Stimulated activated CD4-positive, alpha-beta T cell treated with anti-CD3 and anti-CD28 coated beads, Interleukin-2, amount 100 ng/mL, for 48 hours (primary cell): ENCODE measurements at regions not wholly inside any gene's neighbourhood (a gene's known extent, or its start where the extent isn't known, plus 50 kb on each side); places are given as distances from the start of the nearest gene placed in this dataset.

Source experiments
- DNase-seq, 2 donors: peaks; one replicate each; pipeline ENCODE4 v3.0.0-alpha.2; 2020

- no peak for DNase-seq
Measured at GRCh38 chr12:19964549-19964948, 403.8 kb upstream of the PDE3A start.

DNA sequence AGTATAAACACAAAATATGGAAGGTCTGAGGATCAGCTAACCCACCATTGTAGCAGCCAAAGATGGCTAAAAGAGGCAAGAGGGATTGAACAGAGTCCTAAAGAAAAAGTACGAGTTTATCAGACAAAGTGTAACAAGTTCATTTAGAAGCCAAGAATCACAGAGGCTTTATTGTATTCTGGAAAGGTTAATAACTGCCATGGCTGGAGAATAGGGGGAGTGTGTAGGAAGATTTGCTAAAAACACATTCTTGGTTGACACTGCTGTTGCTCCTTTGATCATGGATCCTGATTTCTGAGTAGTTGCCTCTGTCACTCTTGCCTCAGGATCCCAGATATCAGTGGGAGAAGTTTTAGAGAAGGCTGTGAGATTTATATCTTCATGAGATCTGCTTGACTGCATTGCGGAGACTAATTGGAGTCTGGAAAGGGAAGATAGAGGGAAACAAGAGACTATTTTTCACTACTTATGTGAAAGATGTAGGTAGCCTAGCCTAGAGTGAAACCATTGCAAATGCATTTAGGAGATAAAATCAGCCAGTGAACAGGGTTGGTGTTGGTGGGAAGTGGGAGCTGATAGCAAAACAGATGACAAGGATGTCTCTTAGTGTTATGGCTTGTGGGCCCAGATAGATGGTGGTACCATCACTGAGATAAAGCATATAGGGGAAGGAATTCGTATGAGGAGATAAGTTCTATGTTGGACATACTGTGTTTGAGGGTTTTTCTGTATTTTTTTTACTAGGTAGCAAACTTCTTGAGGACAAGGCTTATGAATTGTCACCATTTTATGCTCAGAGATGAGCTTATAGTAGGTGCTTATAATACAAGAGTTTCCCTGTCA lies 402.9 kb upstream of the PDE3A start:
- no peak for DNase-seq

DNA sequence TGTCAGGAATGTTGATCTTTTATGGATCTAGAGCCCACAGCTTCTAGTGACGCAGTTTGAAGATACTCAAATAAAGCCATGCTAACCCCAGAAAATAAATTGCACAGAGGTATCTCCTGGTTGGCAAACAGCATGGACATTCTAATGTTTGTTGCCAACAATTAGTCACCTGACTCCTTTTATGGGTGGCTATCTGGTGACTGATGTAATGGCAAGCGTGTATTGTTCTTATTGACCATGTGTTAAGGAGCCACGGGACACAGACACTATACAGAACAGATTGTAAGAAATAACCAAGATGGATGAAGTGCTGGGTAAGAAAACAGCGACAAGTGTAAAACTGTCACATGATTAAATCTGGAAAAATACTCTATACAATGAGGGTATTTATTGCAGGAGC lies 401.3 kb upstream of the PDE3A start:
- DNase-seq, result no peak

- no peak for DNase-seq
Measured at GRCh38 chr12:19967431-19967830, 400.9 kb upstream of the PDE3A start.

- DNase-seq, result no peak
Measured at GRCh38 chr12:19970116-19970515, 398.2 kb upstream of the PDE3A start.

GRCh38 chr12:19970821-19971220 lies 397.5 kb upstream of the PDE3A start:
- DNase-seq, result no peak

GRCh38 chr12:19971361-19972280 lies 396.7 kb upstream of the PDE3A start:
- DNase-seq, result no peak

- no peak for DNase-seq
Measured at GRCh38 chr12:19972325-19973288, 395.7 kb upstream of the PDE3A start.

DNA sequence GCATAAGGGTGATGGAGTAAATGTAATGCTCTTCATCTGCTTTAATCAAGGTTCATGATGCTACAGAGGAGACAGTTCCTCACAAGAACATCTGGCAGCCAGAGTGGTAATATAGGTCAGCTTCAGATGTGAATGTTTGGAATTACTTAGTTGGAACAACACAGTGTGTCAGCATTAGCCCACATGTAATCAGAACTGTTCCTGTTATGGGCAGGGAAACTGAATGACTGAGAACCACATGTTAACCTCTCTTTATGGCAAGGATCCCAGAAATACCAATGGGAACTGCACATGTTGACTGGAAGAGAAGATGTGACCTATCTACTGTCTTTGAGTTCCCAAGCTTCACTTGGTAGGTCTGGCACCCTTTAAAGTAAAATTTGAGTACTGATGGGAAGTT lies 390.1 kb upstream of the PDE3A start:
- no peak for DNase-seq

DNA sequence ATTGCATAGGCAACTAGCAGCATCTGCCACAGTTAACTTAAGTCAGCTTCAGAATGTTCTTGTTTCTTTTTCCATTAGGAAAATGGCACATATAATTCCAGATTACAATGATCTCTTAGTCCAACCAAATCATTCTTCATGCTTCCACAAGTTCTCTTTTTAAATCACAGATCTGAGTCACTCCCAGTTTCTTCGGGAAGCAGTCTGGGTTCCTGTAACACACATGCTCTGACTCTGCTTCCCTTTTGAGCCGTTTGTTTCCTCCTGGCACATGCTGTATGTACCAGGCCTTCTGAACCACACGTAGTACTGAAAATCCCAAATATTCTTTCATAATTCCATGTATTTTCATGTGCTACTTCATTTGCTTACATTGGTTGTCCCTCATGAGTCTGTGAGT lies 388.8 kb upstream of the PDE3A start:
- DNase-seq, result no peak

DNA sequence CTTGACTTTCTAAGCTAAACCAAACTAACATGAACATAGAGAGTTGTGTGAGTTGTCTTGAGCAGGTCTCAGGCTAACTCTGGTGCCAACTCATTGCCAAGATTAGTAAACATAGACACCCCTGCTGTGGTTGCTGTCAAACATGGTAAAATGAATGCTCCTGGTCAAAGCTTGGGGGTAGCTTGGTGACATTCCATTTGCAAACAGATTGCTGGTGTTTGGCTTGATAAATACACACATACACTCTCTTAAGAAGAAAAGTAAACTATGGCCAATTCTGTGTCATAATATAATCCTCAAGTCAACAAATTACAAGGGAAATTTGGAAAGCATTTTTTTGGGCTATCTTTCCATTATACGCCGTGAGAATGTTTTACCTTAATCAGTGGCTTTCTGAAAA lies 386.4 kb upstream of the PDE3A start:
- DNase-seq, result no peak

DNA sequence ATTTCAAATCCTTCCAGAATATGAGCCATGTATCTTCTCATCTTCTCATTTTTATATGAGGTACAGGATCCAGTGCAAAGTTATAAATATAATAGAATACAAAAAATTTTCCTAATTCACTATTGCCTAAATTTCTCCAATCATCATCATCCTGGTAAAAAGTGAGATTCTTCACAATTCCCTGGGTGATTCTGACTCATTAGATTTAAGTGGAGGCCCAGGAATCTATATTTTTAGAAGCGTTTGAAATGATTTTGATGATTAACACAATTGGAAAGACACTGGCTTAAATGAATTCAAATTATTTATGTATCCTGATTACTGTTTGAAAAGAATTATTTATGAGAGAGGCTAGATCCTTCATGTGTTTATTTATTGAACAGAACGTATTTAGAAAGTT lies 380.3 kb upstream of the PDE3A start:
- DNase-seq, result no peak

- DNase-seq, result no peak
Measured at GRCh38 chr12:19988459-19988873, 379.9 kb upstream of the PDE3A start.

DNA sequence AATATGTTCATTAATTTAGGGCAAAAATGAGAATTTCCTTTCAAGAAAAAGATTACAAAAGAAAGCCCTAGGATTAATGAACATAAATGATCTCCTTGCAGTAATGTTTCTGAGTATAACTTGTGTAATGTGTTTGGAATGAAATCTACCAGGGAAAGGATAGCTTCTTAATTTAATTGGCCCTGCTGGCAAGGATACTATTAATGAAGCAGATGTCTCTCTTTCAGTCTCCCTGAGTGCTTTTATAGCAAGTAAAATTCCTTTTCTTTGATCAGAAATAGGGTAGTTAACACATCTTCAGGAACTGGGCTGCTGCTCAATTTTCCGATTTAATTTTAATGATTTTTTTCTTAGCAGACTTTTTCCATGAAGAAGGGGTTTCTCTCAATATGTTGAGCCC lies 379.4 kb upstream of the PDE3A start:
- DNase-seq, result no peak

DNA sequence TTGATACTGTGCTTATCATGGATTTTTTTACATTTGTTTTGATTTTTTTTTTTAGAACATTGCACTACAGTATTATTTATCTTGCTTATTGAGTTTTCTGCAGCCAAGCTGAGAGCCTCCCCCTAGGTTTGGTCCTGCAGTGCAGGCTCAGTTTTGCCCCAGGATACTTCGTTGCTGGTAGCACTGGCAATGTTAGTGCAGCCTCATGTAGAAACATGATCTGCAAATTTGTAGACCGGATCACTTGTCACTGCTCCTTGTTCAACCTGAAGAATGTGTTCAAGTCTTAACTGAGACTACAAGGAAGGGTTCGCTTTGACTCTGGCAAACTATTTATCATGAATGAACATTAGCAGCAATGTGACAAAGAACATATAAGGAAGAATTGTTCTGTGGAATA lies 377.2 kb upstream of the PDE3A start:
- DNase-seq, result no peak

- no peak for DNase-seq
Measured at GRCh38 chr12:19992311-19992710, 376.0 kb upstream of the PDE3A start.

- DNase-seq, result no peak
Measured at GRCh38 chr12:19994968-19995367, 373.4 kb upstream of the PDE3A start.

- no peak for DNase-seq
Measured at GRCh38 chr12:19997656-19998400, 370.5 kb upstream of the PDE3A start.

- DNase-seq, result no peak
Measured at GRCh38 chr12:19998411-19998810, 369.9 kb upstream of the PDE3A start.

DNA sequence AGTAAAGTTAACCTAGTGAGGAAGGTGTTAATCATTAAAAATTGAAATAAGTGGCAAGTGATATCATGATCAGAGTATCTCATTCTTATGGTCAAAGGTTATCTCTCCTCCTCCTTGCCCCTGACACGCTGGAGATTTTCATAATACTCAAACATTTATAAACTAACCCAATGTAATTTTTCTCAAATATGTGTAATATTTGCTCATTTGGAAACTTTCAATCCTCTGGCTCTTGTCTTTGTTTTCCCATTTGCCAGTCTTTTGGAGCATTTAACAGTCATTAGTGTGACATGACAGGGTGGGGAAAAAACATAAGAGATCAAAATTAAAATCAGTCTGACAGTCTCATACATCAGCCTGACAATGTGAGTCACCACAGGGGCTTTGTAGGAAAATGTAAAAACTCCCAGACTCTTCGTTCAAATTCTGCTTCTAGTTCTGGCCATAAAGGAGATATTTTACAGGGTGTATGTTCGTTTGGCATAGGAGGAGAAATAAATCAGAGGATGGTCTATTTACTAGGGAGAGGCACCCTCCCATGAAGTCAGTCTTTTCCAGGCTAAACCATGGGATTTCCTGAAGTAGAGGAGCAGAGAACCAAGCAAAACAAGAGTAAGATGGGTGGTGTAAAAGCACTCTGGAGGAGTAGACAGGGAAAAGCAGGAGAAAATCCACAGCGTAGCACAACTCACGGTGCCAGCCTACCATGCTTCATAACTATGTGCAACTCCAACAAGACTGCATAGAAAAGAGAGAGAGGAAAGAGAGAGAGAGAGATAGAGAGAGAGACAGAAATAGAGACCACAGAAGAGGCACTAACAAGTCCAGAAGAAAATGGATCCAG lies 369.2 kb upstream of the PDE3A start:
- no peak for DNase-seq

- DNase-seq, result no peak
Measured at GRCh38 chr12:19999805-20000138, 368.6 kb upstream of the PDE3A start.
